ENCODE measurements at regions not wholly inside any gene's neighbourhood (a gene's known extent, or its start where the extent isn't known, plus 50 kb on each side); places are given as distances from the start of the nearest gene placed in this dataset.

GRCh38 chr7:23980081-23980480 is 270.1 kb downstream of the STK31 start:
- Histone ChIP-seq H3K36me3 (ENCODE audit: control insufficient read depth in 1 of 2, insufficient read depth in 2 of 2, low read length in 2 of 2) (no peaks in the 10 kb centered on the region), H3K27me3 (ENCODE audit: insufficient read depth, low read length) (no peaks in the 10 kb centered on the region; the same call in 1 of the 2 replicates), H3K4me1 (ENCODE audit: control insufficient read depth in 1 of 2, insufficient read depth in 2 of 2, low read length in 2 of 2) (no peaks in the 10 kb centered on the region), H3K4me3 (replicated peaks in 1 of 2; ENCODE audit: low read depth in 1 of 2, low read length in 2 of 2) (no peak overlapping the region), H3K9me3 (ENCODE audit: control insufficient read depth in 1 of 2, insufficient read depth in 1 of 2, low read depth in 1 of 2, low read length in 2 of 2) (no peaks in the 10 kb centered on the region), H3K9ac (ENCODE audit: low read length) (no peak overlapping the region), H3K79me2 (ENCODE audit: insufficient read depth, low read length) (no peaks in the 10 kb centered on the region), H2AFZ (ENCODE audit: low read depth, low read length, poor library complexity, severe bottlenecking) (no peak overlapping the region), H3K4me2 (ENCODE audit: low read length) (no peak overlapping the region), H4K20me1 (ENCODE audit: insufficient read depth) (no peaks in the 10 kb centered on the region), H3K9me2 (ENCODE audit: insufficient read depth) (no peaks in the 10 kb centered on the region), H3K27ac (ENCODE audit: low read depth, low read length) (no peak overlapping the region)
- DNase-seq (ENCODE audit: low read depth, low spot score) = no peak
- TF ChIP-seq, protein P1, sequence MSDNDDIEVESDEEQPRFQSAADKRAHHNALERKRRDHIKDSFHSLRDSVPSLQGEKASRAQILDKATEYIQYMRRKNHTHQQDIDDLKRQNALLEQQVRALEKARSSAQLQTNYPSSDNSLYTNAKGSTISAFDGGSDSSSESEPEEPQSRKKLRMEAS (IDR thresholded peaks at IDR 0.05) = no peak
- TF ChIP-seq RAD21 (IDR thresholded peaks at IDR 0.05; ENCODE audit: low read depth) (no peak), JUND (IDR thresholded peaks at IDR 0.05) (no peak), TCF7L2 (IDR thresholded peaks at IDR 0.05; ENCODE audit: borderline replicate concordance, extremely low read depth, insufficient read depth, insufficient read length) (no peak), POLR2A (IDR thresholded peaks at IDR 0.05; ENCODE audit: borderline replicate concordance, extremely low read depth, insufficient read depth, insufficient read length) (no peak), EZH2phosphoT487 (IDR thresholded peaks at IDR 0.05; ENCODE audit: borderline replicate concordance) (no peak)
- BruUV-seq (replicated peaks) = no TSS peak
- no peak for ATAC-seq
- intact Hi-C loops (cut with micrococcal nuclease) = no loop called here
- CTCF ChIA-PET = no interaction called here
- POLR2A ChIA-PET = no interaction called here
- RAD21 ChIA-PET (ENCODE audit: low non-redundant PET in 1 of 2, low total read pairs in 2 of 2, uncharacterized antibody in 2 of 2, unreplicated experiment in 2 of 2) = no interaction called here

GRCh38 chr7:23981314-23981713 is 271.3 kb downstream of the STK31 start:
- Histone ChIP-seq H2AFZ (ENCODE audit: low read depth, low read length, poor library complexity, severe bottlenecking) (no peak overlapping the region), H3K4me1 (ENCODE audit: control insufficient read depth in 1 of 2, insufficient read depth in 2 of 2, low read length in 2 of 2) (no peaks in the 10 kb centered on the region), H3K9me2 (ENCODE audit: insufficient read depth) (no peaks in the 10 kb centered on the region), H3K27ac (ENCODE audit: low read depth, low read length) (no peak overlapping the region), H3K36me3 (ENCODE audit: control insufficient read depth in 1 of 2, insufficient read depth in 2 of 2, low read length in 2 of 2) (no peaks in the 10 kb centered on the region), H3K27me3 (ENCODE audit: insufficient read depth, low read length) (peaks cover 3% of the 10 kb centered on the region), H3K4me3 (replicated peaks in 1 of 2; ENCODE audit: low read depth in 1 of 2, low read length in 2 of 2) (no peak overlapping the region), H3K9ac (ENCODE audit: low read length) (no peak overlapping the region), H4K20me1 (ENCODE audit: insufficient read depth) (no peaks in the 10 kb centered on the region), H3K79me2 (ENCODE audit: insufficient read depth, low read length) (no peaks in the 10 kb centered on the region), H3K4me2 (ENCODE audit: low read length) (no peak overlapping the region), H3K9me3 (ENCODE audit: control insufficient read depth in 1 of 2, insufficient read depth in 1 of 2, low read depth in 1 of 2, low read length in 2 of 2) (no peaks in the 10 kb centered on the region)
- CTCF ChIA-PET = no interaction called here
- RAD21 ChIA-PET (ENCODE audit: low non-redundant PET in 1 of 2, low total read pairs in 2 of 2, uncharacterized antibody in 2 of 2, unreplicated experiment in 2 of 2) = no interaction called here
- intact Hi-C loops (cut with micrococcal nuclease) = no loop called here
- POLR2A ChIA-PET = no interaction called here
- BruUV-seq (replicated peaks) = no TSS peak
- DNase-seq (ENCODE audit: low read depth, low spot score) (no peak), ATAC-seq (no peak)
- no peak for TF ChIP-seq ATF3 (IDR thresholded peaks at IDR 0.05)
- TF ChIP-seq ELF1 (IDR thresholded peaks at IDR 0.05; ENCODE audit: borderline replicate concordance, low read depth) = no peak
- TF ChIP-seq TCF7L2 (IDR thresholded peaks at IDR 0.05; ENCODE audit: borderline replicate concordance, extremely low read depth, insufficient read depth, insufficient read length) = no peak
- no peak for TF ChIP-seq EZH2 (IDR thresholded peaks at IDR 0.05)
- TF ChIP-seq, protein P2, sequence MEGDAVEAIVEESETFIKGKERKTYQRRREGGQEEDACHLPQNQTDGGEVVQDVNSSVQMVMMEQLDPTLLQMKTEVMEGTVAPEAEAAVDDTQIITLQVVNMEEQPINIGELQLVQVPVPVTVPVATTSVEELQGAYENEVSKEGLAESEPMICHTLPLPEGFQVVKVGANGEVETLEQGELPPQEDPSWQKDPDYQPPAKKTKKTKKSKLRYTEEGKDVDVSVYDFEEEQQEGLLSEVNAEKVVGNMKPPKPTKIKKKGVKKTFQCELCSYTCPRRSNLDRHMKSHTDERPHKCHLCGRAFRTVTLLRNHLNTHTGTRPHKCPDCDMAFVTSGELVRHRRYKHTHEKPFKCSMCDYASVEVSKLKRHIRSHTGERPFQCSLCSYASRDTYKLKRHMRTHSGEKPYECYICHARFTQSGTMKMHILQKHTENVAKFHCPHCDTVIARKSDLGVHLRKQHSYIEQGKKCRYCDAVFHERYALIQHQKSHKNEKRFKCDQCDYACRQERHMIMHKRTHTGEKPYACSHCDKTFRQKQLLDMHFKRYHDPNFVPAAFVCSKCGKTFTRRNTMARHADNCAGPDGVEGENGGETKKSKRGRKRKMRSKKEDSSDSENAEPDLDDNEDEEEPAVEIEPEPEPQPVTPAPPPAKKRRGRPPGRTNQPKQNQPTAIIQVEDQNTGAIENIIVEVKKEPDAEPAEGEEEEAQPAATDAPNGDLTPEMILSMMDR (IDR thresholded peaks at IDR 0.05 in 2 of 3, conservative IDR thresholded peaks at IDR 0.05 in 1 of 3; ENCODE audit: borderline replicate concordance in 1 of 3, insufficient read depth in 1 of 3, low read depth in 2 of 3, low read length in 2 of 3) = no peak
- no peak for TF ChIP-seq POLR2A (IDR thresholded peaks at IDR 0.05; ENCODE audit: borderline replicate concordance, extremely low read depth, insufficient read depth, insufficient read length)
- no peak for TF ChIP-seq SIN3A (IDR thresholded peaks at IDR 0.05; ENCODE audit: low read depth)
- TF ChIP-seq YY1 (IDR thresholded peaks at IDR 0.05; ENCODE audit: extremely low read depth, insufficient replicate concordance, low read depth, low read length) = no peak
- TF ChIP-seq, protein P1 (IDR thresholded peaks at IDR 0.05) = no peak
